ENCODE measurements at regions not wholly inside any gene's neighbourhood (a gene's known extent, or its start where the extent isn't known, plus 50 kb on each side); places are given as distances from the start of the nearest gene placed in this dataset.

DNA sequence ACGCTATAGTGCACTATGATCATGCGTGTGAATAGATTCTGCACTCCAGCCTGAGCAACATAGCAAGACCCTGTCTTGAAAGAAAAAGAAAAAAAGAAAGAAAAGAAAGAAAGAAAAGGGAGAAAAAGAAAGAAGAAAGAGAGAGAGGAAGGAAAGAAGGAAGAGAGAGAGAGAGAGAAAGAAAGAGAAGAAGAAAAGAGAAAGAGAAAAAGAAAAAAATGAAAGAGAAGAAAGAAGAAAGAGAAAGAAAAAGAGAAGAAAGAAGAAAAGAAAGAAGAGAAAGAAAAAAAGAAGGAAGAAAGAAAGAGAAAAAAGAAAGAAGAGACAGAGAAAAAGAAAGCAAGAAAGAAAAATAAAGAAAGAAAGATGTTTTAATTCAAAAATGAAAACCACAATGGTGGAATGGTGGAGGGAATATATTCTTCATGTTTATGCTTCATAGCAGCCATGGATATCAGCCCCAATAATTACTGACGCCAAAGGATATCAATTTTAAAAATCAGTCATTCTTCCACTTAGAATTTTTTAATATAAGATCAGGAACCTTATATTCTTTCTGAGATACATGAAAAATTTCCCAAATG lies 168.7 kb upstream of the TBCA start:
- TF ChIP-seq CTCF (IDR thresholded peaks at IDR 0.05; ENCODE audit: low read depth, low read length): no peak
- no peak for TF ChIP-seq POLR2A (IDR thresholded peaks at IDR 0.05; ENCODE audit: extremely low read depth, insufficient read length)
- TF ChIP-seq MAX (IDR thresholded peaks at IDR 0.05; ENCODE audit: low read depth, low read length): no peak
- TF ChIP-seq MYC (IDR thresholded peaks at IDR 0.05; ENCODE audit: low read depth, low read length): no peak

Data from NB4 (cell line).